ENCODE measurements at regions not wholly inside any gene's neighbourhood (a gene's known extent, or its start where the extent isn't known, plus 50 kb on each side); places are given as distances from the start of the nearest gene placed in this dataset.

DNA sequence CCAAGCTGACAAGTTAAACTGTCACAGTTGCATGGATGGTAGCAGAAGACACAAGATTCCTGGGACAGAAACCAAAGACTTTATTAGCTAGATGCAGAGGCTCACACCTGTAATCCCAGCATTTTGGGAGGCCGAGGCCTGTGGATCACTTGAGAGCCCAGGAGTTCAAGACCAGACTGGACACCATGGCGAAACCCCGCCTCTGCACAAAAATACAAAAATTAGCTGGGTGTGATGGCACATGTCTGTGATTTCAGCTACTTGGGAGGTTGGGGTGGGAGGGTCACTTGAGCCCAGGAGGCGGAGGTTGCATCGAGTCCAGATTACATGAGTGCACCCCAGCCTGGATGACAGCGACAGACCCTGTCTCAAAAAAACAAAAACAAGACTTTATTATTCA, 346.6 kb downstream of the IRS2 start:
- TF ChIP-seq, protein P1, sequence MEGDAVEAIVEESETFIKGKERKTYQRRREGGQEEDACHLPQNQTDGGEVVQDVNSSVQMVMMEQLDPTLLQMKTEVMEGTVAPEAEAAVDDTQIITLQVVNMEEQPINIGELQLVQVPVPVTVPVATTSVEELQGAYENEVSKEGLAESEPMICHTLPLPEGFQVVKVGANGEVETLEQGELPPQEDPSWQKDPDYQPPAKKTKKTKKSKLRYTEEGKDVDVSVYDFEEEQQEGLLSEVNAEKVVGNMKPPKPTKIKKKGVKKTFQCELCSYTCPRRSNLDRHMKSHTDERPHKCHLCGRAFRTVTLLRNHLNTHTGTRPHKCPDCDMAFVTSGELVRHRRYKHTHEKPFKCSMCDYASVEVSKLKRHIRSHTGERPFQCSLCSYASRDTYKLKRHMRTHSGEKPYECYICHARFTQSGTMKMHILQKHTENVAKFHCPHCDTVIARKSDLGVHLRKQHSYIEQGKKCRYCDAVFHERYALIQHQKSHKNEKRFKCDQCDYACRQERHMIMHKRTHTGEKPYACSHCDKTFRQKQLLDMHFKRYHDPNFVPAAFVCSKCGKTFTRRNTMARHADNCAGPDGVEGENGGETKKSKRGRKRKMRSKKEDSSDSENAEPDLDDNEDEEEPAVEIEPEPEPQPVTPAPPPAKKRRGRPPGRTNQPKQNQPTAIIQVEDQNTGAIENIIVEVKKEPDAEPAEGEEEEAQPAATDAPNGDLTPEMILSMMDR (optimal IDR thresholded peaks at IDR 0.05 in 1 of 3, IDR thresholded peaks at IDR 0.05 in 1 of 3, conservative IDR thresholded peaks at IDR 0.05 in 1 of 3; ENCODE audit: extremely low read depth in 1 of 3, insufficient read depth in 2 of 3, low read length in 3 of 3): no peak
- no peak for TF ChIP-seq EZH2 (IDR thresholded peaks at IDR 0.05; ENCODE audit: low read length)
